ENCODE measurements at regions not wholly inside any gene's neighbourhood (a gene's known extent, or its start where the extent isn't known, plus 50 kb on each side); places are given as distances from the start of the nearest gene placed in this dataset.

DNA sequence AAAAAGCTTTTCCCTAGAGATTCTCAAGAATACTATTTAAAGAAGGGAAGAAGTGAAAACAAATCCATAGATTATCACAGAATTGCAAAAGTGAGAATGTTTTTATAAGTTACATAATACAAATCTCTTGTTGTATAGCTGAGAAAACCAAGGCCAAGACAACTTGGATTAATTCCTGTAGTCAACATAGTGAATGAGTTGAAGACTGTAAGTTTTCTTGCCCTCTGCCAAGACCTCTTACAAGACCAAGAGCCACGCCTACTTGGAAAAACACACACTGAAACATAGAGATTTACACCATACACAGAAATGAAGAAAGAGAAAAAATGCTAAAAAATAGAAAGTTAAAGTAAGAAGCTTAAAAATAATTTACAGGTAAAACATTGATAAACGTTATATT, 2024.0 kb downstream of the PCDH7 start (continued):
- TF ChIP-seq CSRNP3 (CRISPR knock-in tag; IDR thresholded peaks at IDR 0.05) (no peak), ARNTL (CRISPR knock-in tag; IDR thresholded peaks at IDR 0.05; ENCODE audit: borderline replicate concordance, low read depth) (no peak), PPARA (CRISPR knock-in tag; IDR thresholded peaks at IDR 0.05; ENCODE audit: borderline replicate concordance) (no peak), ISL1 (CRISPR knock-in tag; IDR thresholded peaks at IDR 0.05) (no peak), TCF4 (CRISPR knock-in tag; IDR thresholded peaks at IDR 0.05; ENCODE audit: borderline replicate concordance) (no peak), ZFP3 (CRISPR knock-in tag; IDR thresholded peaks at IDR 0.05) (no peak), BACH2 (CRISPR knock-in tag; IDR thresholded peaks at IDR 0.05; ENCODE audit: borderline replicate concordance) (no peak), ZC3H10 (CRISPR knock-in tag; IDR thresholded peaks at IDR 0.05) (no peak)

DNA sequence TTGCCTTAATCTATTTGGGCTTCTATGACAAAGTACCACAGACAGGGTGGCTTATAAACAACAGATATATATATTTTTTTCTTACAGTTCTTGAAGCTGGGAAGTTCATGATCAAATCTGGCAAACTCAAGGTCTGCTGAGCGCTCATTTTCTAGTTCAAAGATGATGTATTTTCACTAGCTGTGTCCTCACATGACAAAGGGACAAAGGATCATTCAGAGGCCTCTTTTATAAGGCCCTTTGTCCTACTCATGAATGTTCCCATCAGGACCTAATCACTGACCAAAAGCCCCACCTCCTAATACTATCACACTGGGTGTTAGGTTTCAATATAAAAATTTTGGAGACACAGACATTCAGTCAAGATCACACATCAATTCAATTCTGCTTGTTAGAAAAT, 2025.2 kb downstream of the PCDH7 start:
- TF ChIP-seq ARNTL (CRISPR knock-in tag; IDR thresholded peaks at IDR 0.05; ENCODE audit: borderline replicate concordance, low read depth) (no peak), BACH2 (CRISPR knock-in tag; IDR thresholded peaks at IDR 0.05; ENCODE audit: borderline replicate concordance) (no peak), ESRRG (CRISPR knock-in tag; IDR thresholded peaks at IDR 0.05) (no peak), RARB (CRISPR knock-in tag; IDR thresholded peaks at IDR 0.05) (no peak), ZNF8 (CRISPR knock-in tag; IDR thresholded peaks at IDR 0.05) (no peak), PPARA (CRISPR knock-in tag; IDR thresholded peaks at IDR 0.05; ENCODE audit: borderline replicate concordance) (no peak), CSDC2 (CRISPR knock-in tag; IDR thresholded peaks at IDR 0.05) (no peak), TOX (CRISPR knock-in tag; IDR thresholded peaks at IDR 0.05; ENCODE audit: borderline replicate concordance) (no peak), CSRNP3 (CRISPR knock-in tag; IDR thresholded peaks at IDR 0.05) (no peak), PATZ1 (CRISPR knock-in tag; IDR thresholded peaks at IDR 0.05; ENCODE audit: borderline replicate concordance) (no peak), GLIS3 (CRISPR knock-in tag; IDR thresholded peaks at IDR 0.05) (no peak), ZNF70 (CRISPR knock-in tag; IDR thresholded peaks at IDR 0.05) (no peak), ISL1 (CRISPR knock-in tag; IDR thresholded peaks at IDR 0.05) (no peak), ZFP3 (CRISPR knock-in tag; IDR thresholded peaks at IDR 0.05) (no peak), SNAI2 (CRISPR knock-in tag; IDR thresholded peaks at IDR 0.05) (no peak)
- TF ChIP-seq, protein P1, sequence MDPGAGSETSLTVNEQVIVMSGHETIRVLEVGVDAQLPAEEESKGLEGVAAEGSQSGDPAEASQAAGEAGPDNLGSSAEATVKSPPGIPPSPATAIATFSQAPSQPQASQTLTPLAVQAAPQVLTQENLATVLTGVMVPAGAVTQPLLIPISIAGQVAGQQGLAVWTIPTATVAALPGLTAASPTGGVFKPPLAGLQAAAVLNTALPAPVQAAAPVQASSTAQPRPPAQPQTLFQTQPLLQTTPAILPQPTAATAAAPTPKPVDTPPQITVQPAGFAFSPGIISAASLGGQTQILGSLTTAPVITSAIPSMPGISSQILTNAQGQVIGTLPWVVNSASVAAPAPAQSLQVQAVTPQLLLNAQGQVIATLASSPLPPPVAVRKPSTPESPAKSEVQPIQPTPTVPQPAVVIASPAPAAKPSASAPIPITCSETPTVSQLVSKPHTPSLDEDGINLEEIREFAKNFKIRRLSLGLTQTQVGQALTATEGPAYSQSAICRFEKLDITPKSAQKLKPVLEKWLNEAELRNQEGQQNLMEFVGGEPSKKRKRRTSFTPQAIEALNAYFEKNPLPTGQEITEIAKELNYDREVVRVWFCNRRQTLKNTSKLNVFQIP (CRISPR knock-in tag; IDR thresholded peaks at IDR 0.05; ENCODE audit: borderline replicate concordance, low read depth) = no peak
- TF ChIP-seq, protein P2, sequence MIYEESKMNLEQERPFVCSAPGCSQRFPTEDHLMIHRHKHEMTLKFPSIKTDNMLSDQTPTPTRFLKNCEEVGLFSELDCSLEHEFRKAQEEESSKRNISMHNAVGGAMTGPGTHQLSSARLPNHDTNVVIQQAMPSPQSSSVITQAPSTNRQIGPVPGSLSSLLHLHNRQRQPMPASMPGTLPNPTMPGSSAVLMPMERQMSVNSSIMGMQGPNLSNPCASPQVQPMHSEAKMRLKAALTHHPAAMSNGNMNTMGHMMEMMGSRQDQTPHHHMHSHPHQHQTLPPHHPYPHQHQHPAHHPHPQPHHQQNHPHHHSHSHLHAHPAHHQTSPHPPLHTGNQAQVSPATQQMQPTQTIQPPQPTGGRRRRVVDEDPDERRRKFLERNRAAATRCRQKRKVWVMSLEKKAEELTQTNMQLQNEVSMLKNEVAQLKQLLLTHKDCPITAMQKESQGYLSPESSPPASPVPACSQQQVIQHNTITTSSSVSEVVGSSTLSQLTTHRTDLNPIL (CRISPR knock-in tag; IDR thresholded peaks at IDR 0.05; ENCODE audit: low read depth) = no peak
- no peak for ATAC-seq

- ATAC-seq = no peak
- TF ChIP-seq OSR1 (CRISPR knock-in tag; IDR thresholded peaks at IDR 0.05) = no peak
- TF ChIP-seq ZFP3 (CRISPR knock-in tag; IDR thresholded peaks at IDR 0.05) = no peak
- no peak for TF ChIP-seq CSRNP3 (CRISPR knock-in tag; IDR thresholded peaks at IDR 0.05)
- TF ChIP-seq PATZ1 (CRISPR knock-in tag; IDR thresholded peaks at IDR 0.05; ENCODE audit: borderline replicate concordance) = no peak
- no peak for TF ChIP-seq GLIS3 (CRISPR knock-in tag; IDR thresholded peaks at IDR 0.05)
- no peak for TF ChIP-seq ZFP30 (CRISPR knock-in tag; IDR thresholded peaks at IDR 0.05)
- no peak for TF ChIP-seq SNAI2 (CRISPR knock-in tag; IDR thresholded peaks at IDR 0.05)
- no peak for TF ChIP-seq ESRRG (CRISPR knock-in tag; IDR thresholded peaks at IDR 0.05)
- TF ChIP-seq, protein P2 (CRISPR knock-in tag; IDR thresholded peaks at IDR 0.05; ENCODE audit: low read depth) = no peak
Observed at GRCh38 chr4:32748061-32748460, 2027.9 kb downstream of the PCDH7 start.

Data from SK-N-SH treated with all-trans-retinoic acid at 6 μM for 48 hours (cell line).